IMR-90 (cell line): ENCODE measurements at regions not wholly inside any gene's neighbourhood (a gene's known extent, or its start where the extent isn't known, plus 50 kb on each side); places are given as distances from the start of the nearest gene placed in this dataset.

ENCODE experiments used
- BHLHE40 ChIP-seq: fragments of 150-350 bp; IDR thresholded peaks from 2 replicates; pipeline ENCODE4 v1.6.1; 2016; ENCODE audit warnings: mild to moderate bottlenecking, low read depth, low read length
- FOS ChIP-seq: fragments of 150-350 bp; IDR thresholded peaks from 2 replicates; pipeline ENCODE4 v1.6.1; 2016; ENCODE audit warnings: low read depth, low read length
- MAFK ChIP-seq: IDR thresholded peaks from 2 replicates; pipeline ENCODE4 v1.6.1; 2012; ENCODE audit warnings: low read depth, low read length, improper control_type of control experiment
- MAZ ChIP-seq: IDR thresholded peaks from 2 replicates; pipeline ENCODE4 v1.6.1; 2012; ENCODE audit warnings: low read depth, mild to moderate bottlenecking, low read length, improper control_type of control experiment, moderate library complexity, borderline replicate concordance
- MXI1 ChIP-seq: IDR thresholded peaks from 2 replicates; pipeline ENCODE4 v1.6.1; 2012; ENCODE audit warnings: low read depth, mild to moderate bottlenecking, low read length, moderate library complexity, borderline replicate concordance
- POLR2A ChIP-seq: IDR thresholded peaks from 2 replicates; pipeline ENCODE4 v1.6.1; 2012; ENCODE audit warnings: mild to moderate bottlenecking, low read depth, low read length
- RAD21 ChIP-seq: IDR thresholded peaks from 2 replicates; pipeline ENCODE4 v1.6.1; 2012; ENCODE audit warnings: low read length, improper control_type of control experiment
- RCOR1 ChIP-seq: IDR thresholded peaks from 2 replicates; pipeline ENCODE4 v1.6.1; 2012; ENCODE audit warnings: mild to moderate bottlenecking, low read length, improper control_type of control experiment; ENCODE audit not compliant: insufficient replicate concordance
- RFX5 ChIP-seq: IDR thresholded peaks from 2 replicates; pipeline ENCODE4 v1.8.0; 2012; ENCODE audit warnings: low read depth, mild to moderate bottlenecking, low read length, moderate library complexity
- SMC3 ChIP-seq: fragments of 150-350 bp; IDR thresholded peaks from 2 replicates; pipeline ENCODE4 v1.6.1; 2016; ENCODE audit warnings: low read depth, mild to moderate bottlenecking, antibody characterized with exemption, low read length, moderate library complexity
- TF ChIP-seq, protein P1 (sequence below): fragments of 150-350 bp; IDR thresholded peaks from 2 replicates; pipeline ENCODE4 v1.6.1; 2017; ENCODE audit warnings: mild to moderate bottlenecking, antibody characterized with exemption, low read length, low read depth
- TF ChIP-seq, protein P2 (sequence below): conservative IDR thresholded peaks from 2 replicates; pipeline ENCODE4 v1.5.1; 2012; ENCODE audit warnings: mild to moderate bottlenecking, low read depth, low read length, improper control_type of control experiment
- TF ChIP-seq, protein P3 (sequence below): fragments of 150-350 bp; IDR thresholded peaks from 2 replicates; pipeline ENCODE4 v1.6.1; 2016; ENCODE audit warnings: low read depth, mild to moderate bottlenecking, low read length, moderate library complexity, borderline replicate concordance

DNA sequence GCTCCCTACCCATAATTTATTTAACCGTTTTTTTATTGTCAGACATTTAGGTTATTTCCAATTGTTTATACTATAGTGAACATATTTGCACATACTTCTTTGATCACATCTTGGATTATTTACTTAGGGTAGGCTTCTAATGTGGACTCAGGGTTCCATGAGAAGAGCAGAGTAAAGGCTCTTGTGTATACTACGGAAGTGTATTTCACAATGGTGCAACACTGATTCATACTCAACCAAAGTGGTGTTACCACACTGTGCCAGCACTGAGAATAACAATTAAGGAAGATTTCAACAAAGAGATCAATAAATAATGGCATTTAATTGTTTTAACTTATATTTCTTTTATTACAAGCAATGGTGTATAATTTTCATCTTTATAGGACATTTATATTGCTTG, 251.2 kb downstream of the ZNF326 start:
- TF ChIP-seq, protein P1, sequence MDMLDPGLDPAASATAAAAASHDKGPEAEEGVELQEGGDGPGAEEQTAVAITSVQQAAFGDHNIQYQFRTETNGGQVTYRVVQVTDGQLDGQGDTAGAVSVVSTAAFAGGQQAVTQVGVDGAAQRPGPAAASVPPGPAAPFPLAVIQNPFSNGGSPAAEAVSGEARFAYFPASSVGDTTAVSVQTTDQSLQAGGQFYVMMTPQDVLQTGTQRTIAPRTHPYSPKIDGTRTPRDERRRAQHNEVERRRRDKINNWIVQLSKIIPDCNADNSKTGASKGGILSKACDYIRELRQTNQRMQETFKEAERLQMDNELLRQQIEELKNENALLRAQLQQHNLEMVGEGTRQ: no peak
- TF ChIP-seq, protein P2, sequence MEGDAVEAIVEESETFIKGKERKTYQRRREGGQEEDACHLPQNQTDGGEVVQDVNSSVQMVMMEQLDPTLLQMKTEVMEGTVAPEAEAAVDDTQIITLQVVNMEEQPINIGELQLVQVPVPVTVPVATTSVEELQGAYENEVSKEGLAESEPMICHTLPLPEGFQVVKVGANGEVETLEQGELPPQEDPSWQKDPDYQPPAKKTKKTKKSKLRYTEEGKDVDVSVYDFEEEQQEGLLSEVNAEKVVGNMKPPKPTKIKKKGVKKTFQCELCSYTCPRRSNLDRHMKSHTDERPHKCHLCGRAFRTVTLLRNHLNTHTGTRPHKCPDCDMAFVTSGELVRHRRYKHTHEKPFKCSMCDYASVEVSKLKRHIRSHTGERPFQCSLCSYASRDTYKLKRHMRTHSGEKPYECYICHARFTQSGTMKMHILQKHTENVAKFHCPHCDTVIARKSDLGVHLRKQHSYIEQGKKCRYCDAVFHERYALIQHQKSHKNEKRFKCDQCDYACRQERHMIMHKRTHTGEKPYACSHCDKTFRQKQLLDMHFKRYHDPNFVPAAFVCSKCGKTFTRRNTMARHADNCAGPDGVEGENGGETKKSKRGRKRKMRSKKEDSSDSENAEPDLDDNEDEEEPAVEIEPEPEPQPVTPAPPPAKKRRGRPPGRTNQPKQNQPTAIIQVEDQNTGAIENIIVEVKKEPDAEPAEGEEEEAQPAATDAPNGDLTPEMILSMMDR: no peak
- no peak for TF ChIP-seq POLR2A
- no peak for TF ChIP-seq MXI1
- no peak for TF ChIP-seq RFX5
- no peak for TF ChIP-seq RCOR1
- no peak for TF ChIP-seq BHLHE40
- no peak for TF ChIP-seq FOS
- TF ChIP-seq MAFK: no peak
- TF ChIP-seq RAD21: no peak
- TF ChIP-seq, protein P3, sequence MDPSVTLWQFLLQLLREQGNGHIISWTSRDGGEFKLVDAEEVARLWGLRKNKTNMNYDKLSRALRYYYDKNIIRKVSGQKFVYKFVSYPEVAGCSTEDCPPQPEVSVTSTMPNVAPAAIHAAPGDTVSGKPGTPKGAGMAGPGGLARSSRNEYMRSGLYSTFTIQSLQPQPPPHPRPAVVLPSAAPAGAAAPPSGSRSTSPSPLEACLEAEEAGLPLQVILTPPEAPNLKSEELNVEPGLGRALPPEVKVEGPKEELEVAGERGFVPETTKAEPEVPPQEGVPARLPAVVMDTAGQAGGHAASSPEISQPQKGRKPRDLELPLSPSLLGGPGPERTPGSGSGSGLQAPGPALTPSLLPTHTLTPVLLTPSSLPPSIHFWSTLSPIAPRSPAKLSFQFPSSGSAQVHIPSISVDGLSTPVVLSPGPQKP: no peak
- no peak for TF ChIP-seq SMC3
- TF ChIP-seq MAZ: no peak
